ENCODE measurements at regions not wholly inside any gene's neighbourhood (a gene's known extent, or its start where the extent isn't known, plus 50 kb on each side); places are given as distances from the start of the nearest gene placed in this dataset.

DNA sequence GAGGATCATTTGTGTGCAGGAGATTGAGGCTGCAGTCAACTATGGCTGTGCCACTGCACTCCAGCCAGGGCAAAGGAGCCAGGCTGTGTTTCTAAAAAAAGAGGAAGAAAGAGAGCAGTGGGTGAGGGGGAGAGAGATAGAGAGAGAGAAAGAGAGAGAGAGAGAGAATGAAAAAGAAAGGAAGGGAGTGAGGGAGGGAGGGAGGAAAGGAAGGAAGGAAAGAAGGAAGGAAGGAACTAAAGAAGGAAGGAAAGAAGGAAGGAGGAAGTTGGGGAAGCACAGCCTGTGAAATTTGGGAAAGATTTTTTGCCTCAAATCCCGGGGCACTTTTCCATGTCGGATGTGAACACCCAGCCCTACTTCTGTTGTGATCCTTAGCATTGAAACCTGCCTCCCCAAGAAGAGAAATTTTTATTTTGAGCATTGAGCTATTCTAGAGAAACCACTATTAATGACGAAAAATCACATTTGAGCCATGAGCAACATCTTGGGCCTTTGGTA lies 57.8 kb downstream of the FOXA2 start:
- TF ChIP-seq EZH2 (IDR thresholded peaks at IDR 0.05; ENCODE audit: low read depth, low read length, severe bottlenecking): no peak
- no peak for TF ChIP-seq CEBPB (IDR thresholded peaks at IDR 0.05; ENCODE audit: low read depth, low read length)
- no peak for TF ChIP-seq EP300 (IDR thresholded peaks at IDR 0.05; ENCODE audit: borderline replicate concordance in 1 of 2, low read depth in 2 of 2, low read length in 2 of 2)
- TF ChIP-seq, protein P1, sequence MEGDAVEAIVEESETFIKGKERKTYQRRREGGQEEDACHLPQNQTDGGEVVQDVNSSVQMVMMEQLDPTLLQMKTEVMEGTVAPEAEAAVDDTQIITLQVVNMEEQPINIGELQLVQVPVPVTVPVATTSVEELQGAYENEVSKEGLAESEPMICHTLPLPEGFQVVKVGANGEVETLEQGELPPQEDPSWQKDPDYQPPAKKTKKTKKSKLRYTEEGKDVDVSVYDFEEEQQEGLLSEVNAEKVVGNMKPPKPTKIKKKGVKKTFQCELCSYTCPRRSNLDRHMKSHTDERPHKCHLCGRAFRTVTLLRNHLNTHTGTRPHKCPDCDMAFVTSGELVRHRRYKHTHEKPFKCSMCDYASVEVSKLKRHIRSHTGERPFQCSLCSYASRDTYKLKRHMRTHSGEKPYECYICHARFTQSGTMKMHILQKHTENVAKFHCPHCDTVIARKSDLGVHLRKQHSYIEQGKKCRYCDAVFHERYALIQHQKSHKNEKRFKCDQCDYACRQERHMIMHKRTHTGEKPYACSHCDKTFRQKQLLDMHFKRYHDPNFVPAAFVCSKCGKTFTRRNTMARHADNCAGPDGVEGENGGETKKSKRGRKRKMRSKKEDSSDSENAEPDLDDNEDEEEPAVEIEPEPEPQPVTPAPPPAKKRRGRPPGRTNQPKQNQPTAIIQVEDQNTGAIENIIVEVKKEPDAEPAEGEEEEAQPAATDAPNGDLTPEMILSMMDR (IDR thresholded peaks at IDR 0.05; ENCODE audit: control extremely low read depth in 1 of 3, insufficient read depth in 1 of 3, low read depth in 1 of 3, low read length in 3 of 3): no peak
- TF ChIP-seq BRCA1 (IDR thresholded peaks at IDR 0.05; ENCODE audit: low read depth, low read length): no peak

Measured in H1 (cell line).